Liver (tissue), 3 donors: ENCODE measurements at regions not wholly inside any gene's neighbourhood (a gene's known extent, or its start where the extent isn't known, plus 50 kb on each side); places are given as distances from the start of the nearest gene placed in this dataset.
"Not testable (repeated sequence)": the region's sequence is repeated elsewhere in the genome, so short reads cannot be mapped to it uniquely, and the experiment has no call there.

Source experiments
- CTCF ChIP-seq: fragments of 150-350 bp; IDR thresholded peaks from 2 replicates; pipeline ENCODE4 v1.5.1; 2017; ENCODE audit warnings: improper control_type of control experiment, low read depth, low read length; ENCODE audit not compliant: missing input control
- MAX ChIP-seq: IDR thresholded peaks from 2 replicates; pipeline ENCODE4 v1.6.1; 2016; ENCODE audit warnings: antibody characterized with exemption
- RAD21 ChIP-seq, 2 donors: IDR thresholded peaks; 2 replicates each; pipeline ENCODE4 v1.6.1; 2016; ENCODE audit warnings: antibody characterized with exemption in 2 of 2, mild to moderate bottlenecking in 2 of 2
- donor health status: healthy.
- donor health status: healthy.

GRCh38 chr7:6926193-6927174, 100.4 kb upstream of the CCZ1B start:
- TF ChIP-seq MAX; RAD21 (IDR thresholded peaks at IDR 0.05); CTCF: not testable (repeated sequence)
